Testis (tissue), 2 donors: ENCODE measurements at regions not wholly inside any gene's neighbourhood (a gene's known extent, or its start where the extent isn't known, plus 50 kb on each side); places are given as distances from the start of the nearest gene placed in this dataset.

Experiments
- POLR2A ChIP-seq: fragments of 450-650 bp; IDR thresholded peaks from one replicate; pipeline ENCODE4 v1.6.1; 2017; ENCODE audit warnings: antibody characterized with exemption, mild to moderate bottlenecking, moderate library complexity
- TF ChIP-seq, protein P1 (sequence below), 3 experiments: fragments of 450-650 bp in 2 of 3; fragments of 200-600 bp in 1 of 3; sonication (generic) in 1 of 3; IDR thresholded peaks; one replicate each; pipeline ENCODE4 v1.5.1; 2016 to 2019; ENCODE audit warnings: antibody characterized with exemption in 3 of 3, mild to moderate bottlenecking in 2 of 3, moderate library complexity in 1 of 3

DNA sequence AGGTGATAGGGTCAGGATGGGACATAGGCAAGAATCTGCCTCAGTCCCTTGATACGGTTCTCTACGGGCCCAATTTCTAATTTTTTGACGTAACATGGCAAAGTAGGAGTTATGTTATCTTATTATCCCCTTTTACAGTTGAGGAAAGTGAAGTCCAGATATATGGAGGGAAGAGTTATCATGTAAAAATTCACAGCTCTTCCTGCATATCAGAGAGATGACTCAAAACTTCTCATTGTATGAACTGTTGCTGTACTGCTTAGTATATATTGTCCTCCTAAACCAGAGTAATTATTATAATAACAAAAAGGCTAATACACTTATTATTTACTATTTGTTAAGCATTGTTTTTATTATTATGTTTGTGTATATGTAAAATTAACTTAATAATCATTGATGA, 260.5 kb upstream of the IGFBP7 start:
- TF ChIP-seq POLR2A, result no peak
- TF ChIP-seq, protein P1, sequence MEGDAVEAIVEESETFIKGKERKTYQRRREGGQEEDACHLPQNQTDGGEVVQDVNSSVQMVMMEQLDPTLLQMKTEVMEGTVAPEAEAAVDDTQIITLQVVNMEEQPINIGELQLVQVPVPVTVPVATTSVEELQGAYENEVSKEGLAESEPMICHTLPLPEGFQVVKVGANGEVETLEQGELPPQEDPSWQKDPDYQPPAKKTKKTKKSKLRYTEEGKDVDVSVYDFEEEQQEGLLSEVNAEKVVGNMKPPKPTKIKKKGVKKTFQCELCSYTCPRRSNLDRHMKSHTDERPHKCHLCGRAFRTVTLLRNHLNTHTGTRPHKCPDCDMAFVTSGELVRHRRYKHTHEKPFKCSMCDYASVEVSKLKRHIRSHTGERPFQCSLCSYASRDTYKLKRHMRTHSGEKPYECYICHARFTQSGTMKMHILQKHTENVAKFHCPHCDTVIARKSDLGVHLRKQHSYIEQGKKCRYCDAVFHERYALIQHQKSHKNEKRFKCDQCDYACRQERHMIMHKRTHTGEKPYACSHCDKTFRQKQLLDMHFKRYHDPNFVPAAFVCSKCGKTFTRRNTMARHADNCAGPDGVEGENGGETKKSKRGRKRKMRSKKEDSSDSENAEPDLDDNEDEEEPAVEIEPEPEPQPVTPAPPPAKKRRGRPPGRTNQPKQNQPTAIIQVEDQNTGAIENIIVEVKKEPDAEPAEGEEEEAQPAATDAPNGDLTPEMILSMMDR (IDR thresholded peaks at IDR 0.05), result no peak
